HEK293T (cell line): ENCODE measurements at regions not wholly inside any gene's neighbourhood (a gene's known extent, or its start where the extent isn't known, plus 50 kb on each side); places are given as distances from the start of the nearest gene placed in this dataset.

Experiments
- FOXA1 ChIP-seq: fragments of 450-650 bp; IDR thresholded peaks from 2 replicates; pipeline ENCODE4 v1.6.1; 2016; ENCODE audit warnings: mild to moderate bottlenecking
- FOXK2 ChIP-seq: fragments of 450-650 bp; IDR thresholded peaks from 2 replicates; pipeline ENCODE4 v1.6.1; 2016; ENCODE audit warnings: mild to moderate bottlenecking
- FOXM1 ChIP-seq: fragments of 450-650 bp; IDR thresholded peaks from 2 replicates; pipeline ENCODE4 v1.6.1; 2017; ENCODE audit warnings: mild to moderate bottlenecking, borderline replicate concordance
- LEF1 ChIP-seq: fragments of 450-650 bp; IDR thresholded peaks from 2 replicates; pipeline ENCODE4 v1.6.1; 2017; ENCODE audit warnings: mild to moderate bottlenecking, borderline replicate concordance
- NFRKB ChIP-seq: fragments of 450-650 bp; IDR thresholded peaks from 2 replicates; pipeline ENCODE4 v1.6.1; 2016; ENCODE audit warnings: mild to moderate bottlenecking, moderate library complexity

- TF ChIP-seq FOXA1 (no peak), FOXK2 (no peak), FOXM1 (no peak), LEF1 (no peak), NFRKB (no peak)
Observed at GRCh38 chr6:41448256-41448655, 97.9 kb upstream of the FOXP4 start.
